ENCODE measurements at regions not wholly inside any gene's neighbourhood (a gene's known extent, or its start where the extent isn't known, plus 50 kb on each side); places are given as distances from the start of the nearest gene placed in this dataset.

DNA sequence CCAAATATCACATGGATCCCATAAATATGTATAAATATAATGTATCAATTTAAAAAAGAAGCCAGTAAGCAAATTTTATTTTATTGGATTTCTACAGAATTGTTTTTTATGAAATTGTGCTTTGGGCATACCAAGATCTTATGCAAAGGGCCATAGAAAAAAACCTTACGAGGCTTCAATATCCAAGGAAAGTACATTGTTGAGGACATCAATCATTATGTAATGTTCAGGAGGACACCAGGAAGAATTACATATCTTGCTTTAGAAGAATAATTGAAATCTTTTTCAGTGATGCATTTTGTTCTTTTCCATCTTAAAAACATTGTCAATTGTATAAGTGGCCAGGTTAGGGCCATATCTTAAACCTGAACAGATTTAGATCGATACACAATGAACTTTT, 187.8 kb upstream of the GAS1 start:
- no peak overlapping the region for H3K4ac ChIP-seq (ENCODE audit: low read depth, low read length)
- H3K4me2 ChIP-seq (ENCODE audit: low read length) = no peak overlapping the region
- no peak overlapping the region for H3K23ac ChIP-seq (ENCODE audit: low read length)
- no peak overlapping the region for H3K14ac ChIP-seq (ENCODE audit: low read length)
- no peak overlapping the region for H4K91ac ChIP-seq (ENCODE audit: low read depth, low read length)
- no peak overlapping the region for H3K18ac ChIP-seq (ENCODE audit: low read length)
- DNase-seq = no peak
- no peak overlapping the region for H3K9ac ChIP-seq (ENCODE audit: low read length)
- no peak overlapping the region for H2AK5ac ChIP-seq (ENCODE audit: low read length)
- H2AFZ ChIP-seq (ENCODE audit: insufficient read depth, low read length, poor library complexity) = no peak overlapping the region
- H3K27me3 ChIP-seq (ENCODE audit: insufficient read depth, low read length) = no peaks in the 10 kb centered on the region
- H4K8ac ChIP-seq (ENCODE audit: low read depth, low read length) = no peak overlapping the region
- no peak overlapping the region for H2BK5ac ChIP-seq (ENCODE audit: low read depth, low read length, poor library complexity)
- no peaks in the 10 kb centered on the region for H3K79me1 ChIP-seq (ENCODE audit: low read length)
- H3K4me3 ChIP-seq (ENCODE audit: low read depth, low read length) = no peak overlapping the region
- no peaks in the 10 kb centered on the region for H3K36me3 ChIP-seq (ENCODE audit: control insufficient read depth in 1 of 2, insufficient read depth in 2 of 2, low read length in 2 of 2)
- H2BK120ac ChIP-seq (ENCODE audit: insufficient read depth, low read length, poor library complexity) = no peak overlapping the region
- no peak overlapping the region for H3K27ac ChIP-seq (ENCODE audit: low read depth, low read length)
- H3K4me1 ChIP-seq (ENCODE audit: control insufficient read depth in 1 of 2, insufficient read depth in 2 of 2, low read length in 2 of 2) = no peaks in the 10 kb centered on the region
- no peak overlapping the region for H2BK12ac ChIP-seq (ENCODE audit: low read length)
- H3K9me3 ChIP-seq (ENCODE audit: insufficient read depth, low read depth, low read length) = no peaks in the 10 kb centered on the region
- WGBS (ENCODE audit: extremely low coverage, insufficient coverage, insufficient read length) = no CpG with 5 or more reads among the region's 2 CpGs
- no peak overlapping the region for H4K12ac ChIP-seq (ENCODE audit: low read depth, low read length)
- no peaks in the 10 kb centered on the region for H3K79me2 ChIP-seq (ENCODE audit: control insufficient read depth, insufficient read depth, low read length, poor library complexity)

DNA sequence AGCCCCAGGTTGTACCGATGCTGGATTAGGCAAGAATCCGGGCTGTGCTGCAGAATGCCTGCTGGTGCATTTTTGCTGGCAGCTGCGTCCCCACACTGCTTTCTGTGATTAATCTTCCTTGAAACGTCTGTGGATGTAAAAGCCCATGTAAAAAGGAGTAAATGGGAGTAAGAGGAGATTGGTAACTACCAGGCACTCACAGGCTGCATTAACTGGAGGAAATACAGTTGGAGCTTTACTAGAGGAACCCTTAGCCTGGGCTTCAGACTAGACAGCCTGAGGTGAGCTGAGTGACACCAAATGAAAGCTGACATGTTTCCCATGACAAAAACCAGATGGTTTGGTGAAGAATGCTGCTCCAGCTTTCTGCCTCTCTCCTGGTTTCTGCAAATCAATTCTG, 190.4 kb upstream of the GAS1 start:
- no peaks in the 10 kb centered on the region for H3K4me1 ChIP-seq (ENCODE audit: control insufficient read depth in 1 of 2, insufficient read depth in 2 of 2, low read length in 2 of 2)
- no peaks in the 10 kb centered on the region for H3K79me2 ChIP-seq (ENCODE audit: control insufficient read depth, insufficient read depth, low read length, poor library complexity)
- no peak overlapping the region for H2AK5ac ChIP-seq (ENCODE audit: low read length)
- H2BK5ac ChIP-seq (ENCODE audit: low read depth, low read length, poor library complexity) = no peak overlapping the region
- H3K4me3 ChIP-seq (ENCODE audit: low read depth, low read length) = no peak overlapping the region
- no peaks in the 10 kb centered on the region for H3K27me3 ChIP-seq (ENCODE audit: insufficient read depth, low read length)
- H3K27ac ChIP-seq (ENCODE audit: low read depth, low read length) = no peak overlapping the region
- no CpG with 5 or more reads among the region's 4 CpGs for WGBS (ENCODE audit: extremely low coverage, insufficient coverage, insufficient read length)
- H3K9ac ChIP-seq (ENCODE audit: low read length) = no peak overlapping the region
- H2BK120ac ChIP-seq (ENCODE audit: insufficient read depth, low read length, poor library complexity) = no peak overlapping the region
- no peak overlapping the region for H3K23ac ChIP-seq (ENCODE audit: low read length)
- H2BK12ac ChIP-seq (ENCODE audit: low read length) = no peak overlapping the region
- H3K4me2 ChIP-seq (ENCODE audit: low read length) = peak overlapping the region; percentile 10
- H2AFZ ChIP-seq (ENCODE audit: insufficient read depth, low read length, poor library complexity) = no peak overlapping the region
- H4K12ac ChIP-seq (ENCODE audit: low read depth, low read length) = no peak overlapping the region
- H3K9me3 ChIP-seq (ENCODE audit: insufficient read depth, low read depth, low read length) = no peaks in the 10 kb centered on the region
- no peak overlapping the region for H3K18ac ChIP-seq (ENCODE audit: low read length)
- no peak overlapping the region for H4K91ac ChIP-seq (ENCODE audit: low read depth, low read length)
- H3K4ac ChIP-seq (ENCODE audit: low read depth, low read length) = no peak overlapping the region
- no peaks in the 10 kb centered on the region for H3K79me1 ChIP-seq (ENCODE audit: low read length)
- no peaks in the 10 kb centered on the region for H3K36me3 ChIP-seq (ENCODE audit: control insufficient read depth in 1 of 2, insufficient read depth in 2 of 2, low read length in 2 of 2)
- no peak overlapping the region for H3K14ac ChIP-seq (ENCODE audit: low read length)
- DNase-seq = no peak
- H4K8ac ChIP-seq (ENCODE audit: low read depth, low read length) = no peak overlapping the region

GRCh38 chr9:87138128-87139040, 191.1 kb upstream of the GAS1 start:
- Histone ChIP-seq H3K36me3 (ENCODE audit: control insufficient read depth in 1 of 2, insufficient read depth in 2 of 2, low read length in 2 of 2) (no peaks in the 10 kb centered on the region), H2BK120ac (ENCODE audit: insufficient read depth, low read length, poor library complexity) (no peak overlapping the region), H3K14ac (ENCODE audit: low read length) (no peak overlapping the region), H3K4me1 (ENCODE audit: control insufficient read depth in 1 of 2, insufficient read depth in 2 of 2, low read length in 2 of 2) (no peaks in the 10 kb centered on the region), H3K9me3 (ENCODE audit: insufficient read depth, low read depth, low read length) (no peaks in the 10 kb centered on the region), H3K4ac (ENCODE audit: low read depth, low read length) (no peak overlapping the region), H4K8ac (ENCODE audit: low read depth, low read length) (no peak overlapping the region), H4K91ac (ENCODE audit: low read depth, low read length) (no peak overlapping the region), H3K27me3 (ENCODE audit: insufficient read depth, low read length) (no peaks in the 10 kb centered on the region), H2BK5ac (ENCODE audit: low read depth, low read length, poor library complexity) (no peak overlapping the region), H3K27ac (ENCODE audit: low read depth, low read length) (no peak overlapping the region), H2BK12ac (ENCODE audit: low read length) (no peak overlapping the region), H3K4me2 (ENCODE audit: low read length) (peak overlapping the region; percentile 10), H3K79me1 (ENCODE audit: low read length) (no peaks in the 10 kb centered on the region), H2AK5ac (ENCODE audit: low read length) (no peak overlapping the region), H3K4me3 (ENCODE audit: low read depth, low read length) (no peak overlapping the region), H3K79me2 (ENCODE audit: control insufficient read depth, insufficient read depth, low read length, poor library complexity) (no peaks in the 10 kb centered on the region), H4K12ac (ENCODE audit: low read depth, low read length) (no peak overlapping the region), H3K18ac (ENCODE audit: low read length) (no peak overlapping the region), H3K23ac (ENCODE audit: low read length) (no peak overlapping the region), H2AFZ (ENCODE audit: insufficient read depth, low read length, poor library complexity) (no peak overlapping the region), H3K9ac (ENCODE audit: low read length) (no peak overlapping the region)
- no peak for DNase-seq
- WGBS (ENCODE audit: extremely low coverage, insufficient coverage, insufficient read length) = no CpG with 5 or more reads among the region's 1 CpG

DNA sequence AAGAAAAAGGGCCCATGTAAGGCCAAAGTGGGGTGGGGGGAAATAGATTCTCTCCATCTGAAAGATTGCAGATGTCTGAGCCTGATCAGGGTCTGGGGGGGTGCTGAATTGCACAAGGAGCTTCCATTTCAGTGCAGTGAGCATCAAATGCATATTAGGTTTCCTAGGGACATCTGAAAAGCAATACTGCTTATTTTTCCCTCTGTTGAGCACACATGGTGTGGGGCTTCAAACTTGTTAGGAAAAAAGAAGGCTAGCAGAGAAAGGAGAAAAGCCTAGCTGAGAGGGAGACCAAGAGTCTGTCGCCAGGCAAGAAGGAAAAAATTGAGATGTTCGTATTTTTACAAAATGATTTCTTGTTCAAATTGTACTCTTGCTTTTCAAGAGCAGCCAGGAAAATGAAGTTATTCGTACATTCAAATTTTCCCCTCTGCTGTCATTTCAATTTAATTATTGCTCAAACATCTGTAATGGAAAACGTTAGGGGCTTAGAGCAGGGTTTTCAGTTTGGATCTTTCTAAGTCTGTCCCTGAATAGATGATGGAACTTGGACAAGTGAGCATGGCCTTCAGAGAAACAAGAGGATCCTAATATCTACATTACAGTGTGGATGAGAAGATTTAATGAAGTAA, 191.9 kb upstream of the GAS1 start:
- Histone ChIP-seq H3K4me2 (ENCODE audit: low read length) (no peak overlapping the region), H3K23ac (ENCODE audit: low read length) (no peak overlapping the region), H3K4me3 (ENCODE audit: low read depth, low read length) (no peak overlapping the region), H2BK12ac (ENCODE audit: low read length) (no peak overlapping the region), H3K27ac (ENCODE audit: low read depth, low read length) (no peak overlapping the region), H4K91ac (ENCODE audit: low read depth, low read length) (no peak overlapping the region), H3K79me2 (ENCODE audit: control insufficient read depth, insufficient read depth, low read length, poor library complexity) (no peaks in the 10 kb centered on the region), H4K8ac (ENCODE audit: low read depth, low read length) (no peak overlapping the region), H3K4me1 (ENCODE audit: control insufficient read depth in 1 of 2, insufficient read depth in 2 of 2, low read length in 2 of 2) (no peaks in the 10 kb centered on the region), H3K4ac (ENCODE audit: low read depth, low read length) (no peak overlapping the region), H2AK5ac (ENCODE audit: low read length) (no peak overlapping the region), H3K36me3 (ENCODE audit: control insufficient read depth in 1 of 2, insufficient read depth in 2 of 2, low read length in 2 of 2) (no peaks in the 10 kb centered on the region), H3K9ac (ENCODE audit: low read length) (no peak overlapping the region), H3K27me3 (ENCODE audit: insufficient read depth, low read length) (no peaks in the 10 kb centered on the region), H2BK120ac (ENCODE audit: insufficient read depth, low read length, poor library complexity) (no peak overlapping the region), H2AFZ (ENCODE audit: insufficient read depth, low read length, poor library complexity) (no peak overlapping the region), H2BK5ac (ENCODE audit: low read depth, low read length, poor library complexity) (no peak overlapping the region), H3K14ac (ENCODE audit: low read length) (no peak overlapping the region), H3K9me3 (ENCODE audit: insufficient read depth, low read depth, low read length) (no peaks in the 10 kb centered on the region), H3K18ac (ENCODE audit: low read length) (no peak overlapping the region), H4K12ac (ENCODE audit: low read depth, low read length) (no peak overlapping the region), H3K79me1 (ENCODE audit: low read length) (no peaks in the 10 kb centered on the region)
- no peak for DNase-seq
- WGBS (ENCODE audit: extremely low coverage, insufficient coverage, insufficient read length) = no CpG with 5 or more reads among the region's 4 CpGs
